ENCODE measurements at regions not wholly inside any gene's neighbourhood (a gene's known extent, or its start where the extent isn't known, plus 50 kb on each side); places are given as distances from the start of the nearest gene placed in this dataset.

GRCh38 chr15:72939514-72940228 lies 112.6 kb upstream of the NEO1 start:
- TF ChIP-seq CTCF (IDR thresholded peaks at IDR 0.05) (no peak), POLR2A (IDR thresholded peaks at IDR 0.05) (no peak)
- Histone ChIP-seq H3K36me3 (no peaks in the 10 kb centered on the region), H3K4me3 (replicated peaks in 1 of 3) (no peak overlapping the region), H3K27me3 (no peaks in the 10 kb centered on the region), H3K27ac (no peak overlapping the region), H3K4me1 (no peaks in the 10 kb centered on the region), H3K9me3 (no peaks in the 10 kb centered on the region)
- intact Hi-C loops (cut with DNase I) = no loop called here
- no peak for DNase-seq
- 90 to 91% methylated on average over 4 to 5 of the region's 5 CpGs for WGBS, 2 donors

GRCh38 chr15:72936691-72937679 lies 115.3 kb upstream of the NEO1 start:
- WGBS, 2 donors = 83 to 88% methylated on average over 9 to 11 of the region's 11 CpGs
- no peak for DNase-seq
- intact Hi-C loops (cut with DNase I) = no loop called here

GRCh38 chr15:72936237-72936636 lies 116.0 kb upstream of the NEO1 start:
- Histone ChIP-seq H3K27me3 (no peaks in the 10 kb centered on the region), H3K4me3 (replicated peaks in 1 of 3) (no peak overlapping the region), H3K36me3 (no peaks in the 10 kb centered on the region), H3K27ac (no peak overlapping the region), H3K4me1 (no peaks in the 10 kb centered on the region), H3K9me3 (no peaks in the 10 kb centered on the region)
- no peak for TF ChIP-seq POLR2A (IDR thresholded peaks at IDR 0.05)
- no peak for TF ChIP-seq CTCF (IDR thresholded peaks at IDR 0.05)
- WGBS, 2 donors = 90 to 92% methylated on average over 4 of the region's 4 CpGs
- DNase-seq = no peak
- intact Hi-C loops (cut with DNase I) = no loop called here

More at GRCh38 chr15:72936691-72937679, 115.3 kb upstream of the NEO1 start:
- Histone ChIP-seq H3K4me1 (no peaks in the 10 kb centered on the region), H3K27me3 (no peaks in the 10 kb centered on the region), H3K27ac (no peak overlapping the region), H3K36me3 (no peaks in the 10 kb centered on the region), H3K9me3 (no peaks in the 10 kb centered on the region), H3K4me3 (replicated peaks in 1 of 3) (no peak overlapping the region)
- TF ChIP-seq CTCF (IDR thresholded peaks at IDR 0.05) (no peak), POLR2A (IDR thresholded peaks at IDR 0.05) (no peak)

- intact Hi-C loops (cut with DNase I) = no loop called here
- WGBS, 2 donors = 39 to 40% methylated on average over 2 of the region's 2 CpGs
These were observed 116.7 kb upstream of the NEO1 start for GRCh38 chr15:72935521-72935920.

More at GRCh38 chr15:72935521-72935920, 116.7 kb upstream of the NEO1 start:
- DNase-seq = no peak
- Histone ChIP-seq H3K9me3 (no peaks in the 10 kb centered on the region), H3K27ac (no peak overlapping the region), H3K4me1 (no peaks in the 10 kb centered on the region), H3K36me3 (no peaks in the 10 kb centered on the region), H3K27me3 (no peaks in the 10 kb centered on the region), H3K4me3 (replicated peaks in 1 of 3) (no peak overlapping the region)
- TF ChIP-seq POLR2A (IDR thresholded peaks at IDR 0.05) = no peak
- no peak for TF ChIP-seq CTCF (IDR thresholded peaks at IDR 0.05)

All from thyroid gland (tissue), 4 donors.